ENCODE measurements at regions not wholly inside any gene's neighbourhood (a gene's known extent, or its start where the extent isn't known, plus 50 kb on each side); places are given as distances from the start of the nearest gene placed in this dataset.
A peak's percentile ranks its signal among the peaks of the same experiment; 100 is the strongest.

DNA sequence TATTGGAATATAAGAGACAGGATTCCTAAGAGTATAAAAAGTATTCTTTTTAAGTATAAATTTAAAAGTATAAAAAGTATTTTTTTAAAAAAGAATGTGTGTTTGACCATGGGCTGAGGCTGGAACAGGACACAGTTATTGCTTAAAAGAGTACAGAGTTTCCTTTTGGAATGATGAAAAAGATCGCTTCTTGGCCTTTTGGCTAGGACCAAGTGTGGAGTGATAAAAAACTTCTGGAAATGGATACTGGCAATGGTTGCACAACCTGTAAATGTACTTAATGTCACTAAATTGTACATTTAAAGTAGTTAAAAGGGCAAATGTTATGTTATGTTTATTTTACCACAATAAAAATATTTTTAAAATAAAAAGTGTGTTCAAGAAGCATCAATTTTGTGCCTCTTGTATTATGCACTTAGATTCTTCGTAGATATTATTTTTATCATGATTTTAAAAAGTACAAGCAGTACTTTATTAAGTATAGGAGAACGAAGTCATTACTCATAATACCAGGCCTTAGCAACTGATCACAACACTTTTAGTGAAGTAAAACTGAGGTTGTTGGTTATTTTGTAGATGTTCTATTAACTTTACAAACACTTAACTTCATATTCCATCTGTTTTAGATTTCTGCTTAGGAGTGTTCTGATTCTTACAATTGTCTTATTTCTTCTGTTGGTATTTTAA lies 389.1 kb upstream of the ZP4 start:
- H3F3A ChIP-seq (ENCODE audit: insufficient read depth, low read length, poor library complexity, severe bottlenecking): no peaks in the 10 kb centered on the region
- no peaks in the 10 kb centered on the region for H3K9me2 ChIP-seq (ENCODE audit: insufficient read depth, low read length)
- H4K20me1 ChIP-seq (ENCODE audit: insufficient read depth): no peaks in the 10 kb centered on the region
- no peaks in the 10 kb centered on the region for H3K9me3 ChIP-seq (ENCODE audit: low read length)
- no peak overlapping the region for H3K4me2 ChIP-seq (ENCODE audit: low read length)
- H2AFZ ChIP-seq (ENCODE audit: low read depth, low read length): no peak overlapping the region
- no peaks in the 10 kb centered on the region for H3K36me3 ChIP-seq (ENCODE audit: insufficient read depth, low read length)
- no peaks in the 10 kb centered on the region for H3K79me2 ChIP-seq (replicated peaks; ENCODE audit: insufficient read depth, low read length)
- no peak overlapping the region for H3K4me3 ChIP-seq (ENCODE audit: low read length)
- no peak for TF ChIP-seq MXI1 (conservative IDR thresholded peaks at IDR 0.05; ENCODE audit: poor library complexity, severe bottlenecking)
- TF ChIP-seq, protein P1, sequence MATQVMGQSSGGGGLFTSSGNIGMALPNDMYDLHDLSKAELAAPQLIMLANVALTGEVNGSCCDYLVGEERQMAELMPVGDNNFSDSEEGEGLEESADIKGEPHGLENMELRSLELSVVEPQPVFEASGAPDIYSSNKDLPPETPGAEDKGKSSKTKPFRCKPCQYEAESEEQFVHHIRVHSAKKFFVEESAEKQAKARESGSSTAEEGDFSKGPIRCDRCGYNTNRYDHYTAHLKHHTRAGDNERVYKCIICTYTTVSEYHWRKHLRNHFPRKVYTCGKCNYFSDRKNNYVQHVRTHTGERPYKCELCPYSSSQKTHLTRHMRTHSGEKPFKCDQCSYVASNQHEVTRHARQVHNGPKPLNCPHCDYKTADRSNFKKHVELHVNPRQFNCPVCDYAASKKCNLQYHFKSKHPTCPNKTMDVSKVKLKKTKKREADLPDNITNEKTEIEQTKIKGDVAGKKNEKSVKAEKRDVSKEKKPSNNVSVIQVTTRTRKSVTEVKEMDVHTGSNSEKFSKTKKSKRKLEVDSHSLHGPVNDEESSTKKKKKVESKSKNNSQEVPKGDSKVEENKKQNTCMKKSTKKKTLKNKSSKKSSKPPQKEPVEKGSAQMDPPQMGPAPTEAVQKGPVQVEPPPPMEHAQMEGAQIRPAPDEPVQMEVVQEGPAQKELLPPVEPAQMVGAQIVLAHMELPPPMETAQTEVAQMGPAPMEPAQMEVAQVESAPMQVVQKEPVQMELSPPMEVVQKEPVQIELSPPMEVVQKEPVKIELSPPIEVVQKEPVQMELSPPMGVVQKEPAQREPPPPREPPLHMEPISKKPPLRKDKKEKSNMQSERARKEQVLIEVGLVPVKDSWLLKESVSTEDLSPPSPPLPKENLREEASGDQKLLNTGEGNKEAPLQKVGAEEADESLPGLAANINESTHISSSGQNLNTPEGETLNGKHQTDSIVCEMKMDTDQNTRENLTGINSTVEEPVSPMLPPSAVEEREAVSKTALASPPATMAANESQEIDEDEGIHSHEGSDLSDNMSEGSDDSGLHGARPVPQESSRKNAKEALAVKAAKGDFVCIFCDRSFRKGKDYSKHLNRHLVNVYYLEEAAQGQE (IDR thresholded peaks at IDR 0.05; ENCODE audit: borderline replicate concordance): no peak
- TF ChIP-seq, protein P2, sequence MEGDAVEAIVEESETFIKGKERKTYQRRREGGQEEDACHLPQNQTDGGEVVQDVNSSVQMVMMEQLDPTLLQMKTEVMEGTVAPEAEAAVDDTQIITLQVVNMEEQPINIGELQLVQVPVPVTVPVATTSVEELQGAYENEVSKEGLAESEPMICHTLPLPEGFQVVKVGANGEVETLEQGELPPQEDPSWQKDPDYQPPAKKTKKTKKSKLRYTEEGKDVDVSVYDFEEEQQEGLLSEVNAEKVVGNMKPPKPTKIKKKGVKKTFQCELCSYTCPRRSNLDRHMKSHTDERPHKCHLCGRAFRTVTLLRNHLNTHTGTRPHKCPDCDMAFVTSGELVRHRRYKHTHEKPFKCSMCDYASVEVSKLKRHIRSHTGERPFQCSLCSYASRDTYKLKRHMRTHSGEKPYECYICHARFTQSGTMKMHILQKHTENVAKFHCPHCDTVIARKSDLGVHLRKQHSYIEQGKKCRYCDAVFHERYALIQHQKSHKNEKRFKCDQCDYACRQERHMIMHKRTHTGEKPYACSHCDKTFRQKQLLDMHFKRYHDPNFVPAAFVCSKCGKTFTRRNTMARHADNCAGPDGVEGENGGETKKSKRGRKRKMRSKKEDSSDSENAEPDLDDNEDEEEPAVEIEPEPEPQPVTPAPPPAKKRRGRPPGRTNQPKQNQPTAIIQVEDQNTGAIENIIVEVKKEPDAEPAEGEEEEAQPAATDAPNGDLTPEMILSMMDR (IDR thresholded peaks at IDR 0.05; ENCODE audit: poor library complexity, severe bottlenecking): no peak
- no peak for TF ChIP-seq TAF1 (IDR thresholded peaks at IDR 0.05; ENCODE audit: low read depth)
- TF ChIP-seq POLR2AphosphoS5 (IDR thresholded peaks at IDR 0.05): no peak
- no peak for TF ChIP-seq RAD21 (conservative IDR thresholded peaks at IDR 0.05)
- TF ChIP-seq EZH2 (IDR thresholded peaks at IDR 0.05; ENCODE audit: borderline replicate concordance, insufficient read depth, low read length, poor library complexity, severe bottlenecking): no peak
- TF ChIP-seq EP300 (conservative IDR thresholded peaks at IDR 0.05; ENCODE audit: poor library complexity, severe bottlenecking): no peak
- no peak for TF ChIP-seq SMC3 (conservative IDR thresholded peaks at IDR 0.05; ENCODE audit: poor library complexity)
- no peaks in the 10 kb centered on the region for H3K27me3 ChIP-seq (ENCODE audit: insufficient read depth, low read depth, low read length)
- H3K27ac ChIP-seq (ENCODE audit: low read length): no peak overlapping the region
- no peak overlapping the region for H3K9ac ChIP-seq (ENCODE audit: low read length)

DNA sequence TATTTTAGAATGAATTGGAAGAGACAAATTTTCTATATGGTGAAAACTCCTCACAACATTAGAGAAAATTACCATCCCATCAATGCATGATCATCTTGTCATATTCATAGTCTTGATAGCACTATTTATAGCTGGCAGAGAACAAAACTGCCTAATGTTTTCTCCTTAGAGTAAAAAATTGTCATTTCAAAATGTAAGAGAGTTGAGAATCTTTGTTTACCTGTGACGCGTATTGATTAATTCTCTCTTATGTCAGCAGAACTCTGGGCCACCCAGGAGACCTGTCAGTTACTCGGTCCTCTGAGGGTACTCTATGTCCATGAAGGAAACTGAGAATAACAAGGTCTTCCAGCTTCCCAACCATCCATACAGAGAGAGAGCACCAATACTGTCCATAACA lies 381.4 kb upstream of the ZP4 start:
- H3K79me2 ChIP-seq (replicated peaks; ENCODE audit: insufficient read depth, low read length): no peaks in the 10 kb centered on the region
- no peaks in the 10 kb centered on the region for H3K9me2 ChIP-seq (ENCODE audit: insufficient read depth, low read length)
- no peaks in the 10 kb centered on the region for H3K9me3 ChIP-seq (ENCODE audit: low read length)
- H3K36me3 ChIP-seq (ENCODE audit: insufficient read depth, low read length): no peaks in the 10 kb centered on the region
- no peaks in the 10 kb centered on the region for H3K27me3 ChIP-seq (ENCODE audit: insufficient read depth, low read depth, low read length)
- no peak overlapping the region for H3K9ac ChIP-seq (ENCODE audit: low read length)
- no peak overlapping the region for H3K4me3 ChIP-seq (ENCODE audit: low read length)
- no peaks in the 10 kb centered on the region for H3F3A ChIP-seq (ENCODE audit: insufficient read depth, low read length, poor library complexity, severe bottlenecking)
- H2AFZ ChIP-seq (ENCODE audit: low read depth, low read length): no peak overlapping the region
- H3K4me2 ChIP-seq (ENCODE audit: low read length): peak overlapping the region; percentile 3
- peak overlapping the region; percentile 51 for H3K27ac ChIP-seq (ENCODE audit: low read length)
- no peaks in the 10 kb centered on the region for H4K20me1 ChIP-seq (ENCODE audit: insufficient read depth)
- TF ChIP-seq EP300 (conservative IDR thresholded peaks at IDR 0.05; ENCODE audit: poor library complexity, severe bottlenecking) (peak; percentile 91), POLR2AphosphoS5 (IDR thresholded peaks at IDR 0.05) (peak; percentile 81), RAD21 (conservative IDR thresholded peaks at IDR 0.05) (peak; percentile 19), EZH2 (IDR thresholded peaks at IDR 0.05; ENCODE audit: borderline replicate concordance, insufficient read depth, low read length, poor library complexity, severe bottlenecking) (no peak), TAF1 (IDR thresholded peaks at IDR 0.05; ENCODE audit: low read depth) (no peak)
- TF ChIP-seq, protein P1 (IDR thresholded peaks at IDR 0.05; ENCODE audit: borderline replicate concordance): no peak
- TF ChIP-seq, protein P2 (IDR thresholded peaks at IDR 0.05; ENCODE audit: poor library complexity, severe bottlenecking): no peak

Measured in neural cell (in vitro differentiated cells).